ENCODE measurements at regions not wholly inside any gene's neighbourhood (a gene's known extent, or its start where the extent isn't known, plus 50 kb on each side); places are given as distances from the start of the nearest gene placed in this dataset.

- no peak for DNase-seq (ENCODE audit: low spot score)
Observed at GRCh38 chr2:195407783-195408182, 249.2 kb upstream of the SLC39A10 start.

GRCh38 chr2:195406886-195407603, 250.0 kb upstream of the SLC39A10 start:
- DNase-seq (ENCODE audit: low spot score): no peak

- no peak for DNase-seq (ENCODE audit: low spot score)
Observed at GRCh38 chr2:195404651-195405050, 252.4 kb upstream of the SLC39A10 start.

GRCh38 chr2:195396479-195396878, 260.5 kb upstream of the SLC39A10 start:
- no peak for DNase-seq (ENCODE audit: low spot score)

- DNase-seq (ENCODE audit: low spot score): no peak
Observed at GRCh38 chr2:195395362-195395761, 261.7 kb upstream of the SLC39A10 start.

- no peak for DNase-seq (ENCODE audit: low spot score)
Observed at GRCh38 chr2:195392446-195393336, 264.3 kb upstream of the SLC39A10 start.

GRCh38 chr2:195390686-195391321, 266.2 kb upstream of the SLC39A10 start:
- no peak for DNase-seq (ENCODE audit: low spot score)

- DNase-seq (ENCODE audit: low spot score): no peak
Observed at GRCh38 chr2:195388028-195388427, 269.0 kb upstream of the SLC39A10 start.

GRCh38 chr2:195382186-195382585, 274.8 kb upstream of the SLC39A10 start:
- DNase-seq (ENCODE audit: low spot score): no peak

- DNase-seq (ENCODE audit: low spot score): no peak
Observed at GRCh38 chr2:195370167-195370943, 286.7 kb upstream of the SLC39A10 start.

- DNase-seq (ENCODE audit: low spot score): no peak
Observed at GRCh38 chr2:195369218-195369587, 287.8 kb upstream of the SLC39A10 start.

- no peak for DNase-seq (ENCODE audit: low spot score)
Observed at GRCh38 chr2:195368249-195369217, 288.5 kb upstream of the SLC39A10 start.

- no peak for DNase-seq (ENCODE audit: low spot score)
Observed at GRCh38 chr2:195367809-195368208, 289.2 kb upstream of the SLC39A10 start.

- DNase-seq (ENCODE audit: low spot score): no peak
Observed at GRCh38 chr2:195364015-195364965, 292.7 kb upstream of the SLC39A10 start.

- DNase-seq (ENCODE audit: low spot score): no peak
Observed at GRCh38 chr2:195363496-195363895, 293.5 kb upstream of the SLC39A10 start.

- DNase-seq (ENCODE audit: low spot score): no peak
Observed at GRCh38 chr2:195360242-195360641, 296.8 kb upstream of the SLC39A10 start.

- DNase-seq (ENCODE audit: low spot score): no peak
Observed at GRCh38 chr2:195359043-195359735, 297.8 kb upstream of the SLC39A10 start.

- DNase-seq (ENCODE audit: low spot score): no peak
Observed at GRCh38 chr2:195356920-195357440, 300.0 kb upstream of the SLC39A10 start.

GRCh38 chr2:195356026-195356425, 301.0 kb upstream of the SLC39A10 start:
- no peak for DNase-seq (ENCODE audit: low spot score)

Data from germinal center (tissue), 1 donor.